H9 (cell line): ENCODE measurements at regions not wholly inside any gene's neighbourhood (a gene's known extent, or its start where the extent isn't known, plus 50 kb on each side); places are given as distances from the start of the nearest gene placed in this dataset.

Experiments
- DNase-seq: peaks from one replicate; pipeline ENCODE4 v3.0.0-alpha.2; 2017
- H2AFZ ChIP-seq: one replicate; pipeline ENCODE4 v1.6.1; 2013; ENCODE audit warnings: mild to moderate bottlenecking, low read length, control low read depth, moderate library complexity
- H2AK5ac ChIP-seq: 2 replicates; pipeline ENCODE4 v1.6.1; 2013; ENCODE audit warnings: low read length, control low read depth, mixed read lengths; ENCODE audit not compliant: insufficient read length
- H2BK120ac ChIP-seq: one replicate; pipeline ENCODE4 v1.6.1; 2013; ENCODE audit warnings: low read depth, mild to moderate bottlenecking, low read length, control low read depth, inconsistent platforms; ENCODE audit not compliant: poor library complexity, severe bottlenecking
- H2BK12ac ChIP-seq: 2 replicates; pipeline ENCODE4 v1.6.1; 2013; ENCODE audit warnings: low read length, control low read depth, mixed read lengths, low read depth; ENCODE audit not compliant: insufficient read length
- H2BK15ac ChIP-seq: 2 replicates; pipeline ENCODE4 v1.6.1; 2013; ENCODE audit warnings: low read depth, low read length, control low read depth
- H2BK20ac ChIP-seq: one replicate; pipeline ENCODE4 v1.6.1; 2013; ENCODE audit warnings: low read depth, mild to moderate bottlenecking, low read length, control low read depth, inconsistent platforms; ENCODE audit not compliant: poor library complexity, severe bottlenecking
- H2BK5ac ChIP-seq: 2 replicates; pipeline ENCODE4 v1.6.1; 2013; ENCODE audit warnings: low read length, control low read depth, mixed read lengths; ENCODE audit not compliant: insufficient read length
- H3K14ac ChIP-seq: 2 replicates; pipeline ENCODE4 v1.6.1; 2013; ENCODE audit warnings: low read length, control low read depth; ENCODE audit not compliant: insufficient read depth
- H3K18ac ChIP-seq: 2 replicates; pipeline ENCODE4 v1.6.1; 2013; ENCODE audit warnings: low read depth, mild to moderate bottlenecking, mixed read lengths, low read length, control low read depth; ENCODE audit not compliant: insufficient read length
- H3K23ac ChIP-seq: 2 replicates; pipeline ENCODE4 v1.6.1; 2013; ENCODE audit warnings: low read length, control low read depth, mixed read lengths, low read depth; ENCODE audit not compliant: insufficient read length
- H3K23me2 ChIP-seq: 2 replicates; pipeline ENCODE4 v1.6.1; 2013; ENCODE audit warnings: low read depth, mild to moderate bottlenecking, mixed read lengths, low read length, control low read depth; ENCODE audit not compliant: insufficient read length, poor library complexity, severe bottlenecking
- H3K27ac ChIP-seq: 2 replicates; pipeline ENCODE4 v1.5.1; 2013; ENCODE audit warnings: low read length, control low read depth, mixed read lengths, low read depth; ENCODE audit not compliant: insufficient read length
- H3K27me3 ChIP-seq: 2 replicates; pipeline ENCODE4 v1.6.1; 2013; ENCODE audit warnings: low read length, control low read depth, inconsistent platforms; ENCODE audit not compliant: insufficient read depth
- H3K4ac ChIP-seq: 2 replicates; pipeline ENCODE4 v1.6.1; 2013; ENCODE audit warnings: low read depth, mild to moderate bottlenecking, control low read depth, inconsistent platforms, low read length, moderate library complexity
- H3K4me1 ChIP-seq: 2 replicates; pipeline ENCODE4 v1.6.1; 2013; ENCODE audit warnings: low read length, control low read depth, inconsistent platforms; ENCODE audit not compliant: insufficient read depth
- H3K4me2 ChIP-seq: 2 replicates; pipeline ENCODE4 v1.6.1; 2013; ENCODE audit warnings: low read length, control low read depth, mixed read lengths; ENCODE audit not compliant: insufficient read length, insufficient read depth
- H3K56ac ChIP-seq: 2 replicates; pipeline ENCODE4 v1.6.1; 2013; ENCODE audit warnings: low read depth, mild to moderate bottlenecking, mixed read lengths, low read length, control low read depth; ENCODE audit not compliant: insufficient read length
- H3K79me1 ChIP-seq: 2 replicates; pipeline ENCODE4 v1.6.1; 2013; ENCODE audit warnings: low read depth, mild to moderate bottlenecking, moderate library complexity, low read length, control low read depth, inconsistent platforms; ENCODE audit not compliant: insufficient read depth, poor library complexity, severe bottlenecking
- H3K79me2 ChIP-seq: 2 replicates; pipeline ENCODE4 v1.6.1; 2013; ENCODE audit warnings: low read length, control low read depth, inconsistent platforms; ENCODE audit not compliant: insufficient read depth
- H3K9ac ChIP-seq: 2 replicates; pipeline ENCODE4 v1.6.1; 2013; ENCODE audit warnings: low read length, control low read depth, mixed read lengths; ENCODE audit not compliant: insufficient read length; ENCODE audit errors: extremely low read depth
- H3K9me3 ChIP-seq: one replicate; pipeline ENCODE4 v1.6.1; 2013; ENCODE audit warnings: low read depth, low read length, inconsistent platforms; ENCODE audit not compliant: control insufficient read depth
- H3T11ph ChIP-seq: one replicate; pipeline ENCODE4 v1.6.1; 2013; ENCODE audit warnings: mild to moderate bottlenecking, low read length, control low read depth, inconsistent platforms
- H4K20me1 ChIP-seq: one replicate; pipeline ENCODE4 v1.6.1; 2013; ENCODE audit not compliant: control insufficient read depth, insufficient read length, insufficient read depth
- H4K5ac ChIP-seq: 2 replicates; pipeline ENCODE4 v1.6.1; 2013; ENCODE audit warnings: low read depth, mild to moderate bottlenecking, mixed read lengths, low read length, control low read depth; ENCODE audit not compliant: insufficient read length
- H4K8ac ChIP-seq: replicated peaks from 2 replicates; pipeline ENCODE4 v1.6.1; 2013; ENCODE audit warnings: low read length, control low read depth, mixed read lengths, low read depth; ENCODE audit not compliant: insufficient read length
- H4K91ac ChIP-seq: 2 replicates; pipeline ENCODE4 v1.6.1; 2013; ENCODE audit warnings: low read depth, mild to moderate bottlenecking, moderate library complexity, mixed read lengths, low read length, control low read depth; ENCODE audit not compliant: insufficient read length
- H3K27ac Mint-ChIP-seq, 3 experiments: 2 replicates in 2 of 3; 3 replicates in 1 of 3; pipeline ENCODE4 v1.8.0; 2020 to 2021; ENCODE audit warnings: mixed read lengths in 3 of 3, mild to moderate bottlenecking in 1 of 3, moderate library complexity in 1 of 3
- H3K27me3 Mint-ChIP-seq: 2 replicates; pipeline ENCODE4 v1.8.0; 2021; ENCODE audit warnings: low read depth, mild to moderate bottlenecking, moderate library complexity, mixed read lengths
- H3K36me3 Mint-ChIP-seq, 3 experiments: 2 replicates in 2 of 3; 3 replicates in 1 of 3; pipeline ENCODE4 v1.8.0; 2020 to 2021; ENCODE audit warnings: low read depth in 3 of 3, mixed read lengths in 3 of 3; ENCODE audit not compliant: insufficient read depth in 1 of 3
- H3K4me1 Mint-ChIP-seq, 2 experiments: 2 replicates each; pipeline ENCODE4 v1.8.0; 2020; ENCODE audit warnings: mixed read lengths in 2 of 2
- H3K4me3 Mint-ChIP-seq, 2 experiments: 2 replicates in 1 of 2; 3 replicates in 1 of 2; pipeline ENCODE4 v1.8.0; 2020 to 2021; ENCODE audit warnings: mild to moderate bottlenecking in 2 of 2, mixed read lengths in 2 of 2, moderate library complexity in 1 of 2
- H3K9me3 Mint-ChIP-seq, 2 experiments: 2 replicates in 1 of 2; 3 replicates in 1 of 2; pipeline ENCODE4 v1.8.0; 2020; ENCODE audit warnings: mild to moderate bottlenecking in 2 of 2, mixed read lengths in 2 of 2, moderate library complexity in 1 of 2
- CTCF ChIP-seq: fragments of 200-600 bp; sonication (generic); conservative IDR thresholded peaks from 3 replicates; pipeline ENCODE4 v1.8.0; 2021; ENCODE audit warnings: antibody characterized with exemption, mild to moderate bottlenecking
- WGBS: extraction: QIAGEN DNeasy Blood & Tissue Kit; methylation state at CpG from one replicate; pipeline ENCODE4 v1.1.7; 2013; ENCODE audit warnings: missing lambda C conversion rate, low lambda C conversion rate, mixed read lengths; ENCODE audit not compliant: insufficient read length; ENCODE audit errors: extremely low coverage; 5-methylcytosine and 5-hydroxymethylcytosine counted together

GRCh38 chr3:132187746-132188145 is 129.5 kb upstream of the ACP3 start:
- Histone ChIP-seq H3K9me3 (no peaks in the 10 kb centered on the region), H2BK120ac (no peak overlapping the region), H3K9ac (no peak overlapping the region), H3K4me1 (no peaks in the 10 kb centered on the region; the same call in 1 of the 2 replicates), H3K14ac (no peak overlapping the region), H4K8ac (no peak overlapping the region), H4K20me1 (no peaks in the 10 kb centered on the region), H3K27ac (no peak overlapping the region), H3K27me3 (no peaks in the 10 kb centered on the region), H2AFZ (no peak overlapping the region), H2BK20ac (no peak overlapping the region), H2AK5ac (no peak overlapping the region), H3K79me1 (no peaks in the 10 kb centered on the region), H3K4me2 (no peak overlapping the region), H3K18ac (no peak overlapping the region), H4K91ac (no peak overlapping the region), H3K23ac (no peak overlapping the region), H2BK15ac (no peak overlapping the region), H3K23me2 (no peaks in the 10 kb centered on the region), H2BK12ac (no peak overlapping the region), H3K79me2 (no peaks in the 10 kb centered on the region), H2BK5ac (no peak overlapping the region), H3K4ac (no peak overlapping the region), H3T11ph (no peak overlapping the region), H3K56ac (no peak overlapping the region), H4K5ac (no peak overlapping the region)
- TF ChIP-seq CTCF = no peak
- DNase-seq = no peak
- H3K4me1 Mint-ChIP-seq = peaks cover 0 to 4% of the 10 kb centered on the region in 2 experiments; a peak in 2 of 4 replicates
- H3K4me3 Mint-ChIP-seq = no peak overlapping the region
- no peaks in the 10 kb centered on the region for H3K36me3 Mint-ChIP-seq
- whole genome bisulfite sequencing = no CpG with 5 or more reads among the region's 2 CpGs
- H3K9me3 Mint-ChIP-seq = no peaks in the 10 kb centered on the region
- H3K27ac Mint-ChIP-seq = no peak overlapping the region
- H3K27me3 Mint-ChIP-seq = peaks cover 2% of the 10 kb centered on the region; the same call in 1 of the 2 replicates
